GM23338 (cell line): ENCODE measurements at regions not wholly inside any gene's neighbourhood (a gene's known extent, or its start where the extent isn't known, plus 50 kb on each side); places are given as distances from the start of the nearest gene placed in this dataset.

Source experiments
- CREB1 ChIP-seq: fragments of 250-450 bp; sonication (Bioruptor Pico); IDR thresholded peaks from 2 replicates; pipeline ENCODE4 v1.5.0; 2020; ENCODE audit warnings: low read depth, mild to moderate bottlenecking, moderate library complexity
- CTCF ChIP-seq, 2 experiments: fragments of 200-600 bp in 1 of 2; sonication (generic) in 1 of 2; conservative IDR thresholded peaks; 2 replicates each; pipeline versions ENCODE4 v1.5.1 to v1.6.1; 2016 to 2017; ENCODE audit warnings: antibody characterized with exemption in 2 of 2, low read depth in 2 of 2, mild to moderate bottlenecking in 2 of 2, moderate library complexity in 1 of 2
- EZH2 ChIP-seq: fragments of 200-600 bp; sonication (generic); IDR thresholded peaks from one replicate; pipeline ENCODE4 v1.8.0; 2017; ENCODE audit warnings: antibody characterized with exemption, mild to moderate bottlenecking, low read depth; ENCODE audit not compliant: unreplicated experiment
- EZH2phosphoT487 ChIP-seq: fragments of 200-600 bp; sonication (generic); IDR thresholded peaks from one replicate; pipeline ENCODE4 v1.8.1; 2018; ENCODE audit warnings: antibody characterized with exemption; ENCODE audit not compliant: unreplicated experiment
- JUNB ChIP-seq: IDR thresholded peaks from one replicate; pipeline ENCODE4 v1.6.1; 2016; ENCODE audit warnings: antibody characterized with exemption; ENCODE audit not compliant: unreplicated experiment
- POLR2AphosphoS5 ChIP-seq: IDR thresholded peaks from 2 replicates; pipeline ENCODE4 v1.6.1; 2016; ENCODE audit warnings: antibody characterized with exemption, low read depth
- ZNF114 ChIP-seq: fragments of 250-450 bp; sonication (Bioruptor Pico); IDR thresholded peaks from 2 replicates; pipeline ENCODE4 v1.5.0; 2020; ENCODE audit warnings: mild to moderate bottlenecking, moderate library complexity
- ZNF331 ChIP-seq: fragments of 250-450 bp; sonication (Bioruptor Pico); IDR thresholded peaks from 2 replicates; pipeline ENCODE4 v1.5.0; 2020; ENCODE audit warnings: low read depth, mild to moderate bottlenecking, moderate library complexity
- TF ChIP-seq, protein P1 (sequence below): fragments of 250-450 bp; sonication (Bioruptor Pico); IDR thresholded peaks from 2 replicates; pipeline ENCODE4 v1.5.0; 2020; ENCODE audit warnings: mild to moderate bottlenecking, moderate library complexity
- TF ChIP-seq, protein P2 (sequence below): IDR thresholded peaks from one replicate; pipeline ENCODE4 v1.6.1; 2018; ENCODE audit warnings: antibody characterized with exemption; ENCODE audit not compliant: unreplicated experiment

DNA sequence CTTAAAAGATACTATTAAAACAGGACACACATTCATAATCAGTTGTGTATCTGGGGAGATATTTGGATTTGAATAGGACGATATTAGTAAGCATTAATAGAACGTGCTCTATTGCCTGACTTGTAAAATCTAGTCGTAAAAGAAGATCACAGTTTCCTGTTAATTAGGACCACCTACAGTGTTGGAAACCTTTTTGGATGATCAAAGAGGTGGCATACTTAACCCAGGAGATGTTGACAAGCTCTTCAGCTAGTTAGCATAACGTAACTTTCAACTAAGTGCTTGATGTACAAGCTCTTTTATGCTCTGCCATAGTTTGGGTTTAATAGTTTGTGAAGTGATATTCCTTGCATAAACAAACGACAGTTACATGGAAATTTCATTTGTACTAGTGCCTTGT, 293.3 kb upstream of the NR5A2 start (continued):
- TF ChIP-seq, protein P1, sequence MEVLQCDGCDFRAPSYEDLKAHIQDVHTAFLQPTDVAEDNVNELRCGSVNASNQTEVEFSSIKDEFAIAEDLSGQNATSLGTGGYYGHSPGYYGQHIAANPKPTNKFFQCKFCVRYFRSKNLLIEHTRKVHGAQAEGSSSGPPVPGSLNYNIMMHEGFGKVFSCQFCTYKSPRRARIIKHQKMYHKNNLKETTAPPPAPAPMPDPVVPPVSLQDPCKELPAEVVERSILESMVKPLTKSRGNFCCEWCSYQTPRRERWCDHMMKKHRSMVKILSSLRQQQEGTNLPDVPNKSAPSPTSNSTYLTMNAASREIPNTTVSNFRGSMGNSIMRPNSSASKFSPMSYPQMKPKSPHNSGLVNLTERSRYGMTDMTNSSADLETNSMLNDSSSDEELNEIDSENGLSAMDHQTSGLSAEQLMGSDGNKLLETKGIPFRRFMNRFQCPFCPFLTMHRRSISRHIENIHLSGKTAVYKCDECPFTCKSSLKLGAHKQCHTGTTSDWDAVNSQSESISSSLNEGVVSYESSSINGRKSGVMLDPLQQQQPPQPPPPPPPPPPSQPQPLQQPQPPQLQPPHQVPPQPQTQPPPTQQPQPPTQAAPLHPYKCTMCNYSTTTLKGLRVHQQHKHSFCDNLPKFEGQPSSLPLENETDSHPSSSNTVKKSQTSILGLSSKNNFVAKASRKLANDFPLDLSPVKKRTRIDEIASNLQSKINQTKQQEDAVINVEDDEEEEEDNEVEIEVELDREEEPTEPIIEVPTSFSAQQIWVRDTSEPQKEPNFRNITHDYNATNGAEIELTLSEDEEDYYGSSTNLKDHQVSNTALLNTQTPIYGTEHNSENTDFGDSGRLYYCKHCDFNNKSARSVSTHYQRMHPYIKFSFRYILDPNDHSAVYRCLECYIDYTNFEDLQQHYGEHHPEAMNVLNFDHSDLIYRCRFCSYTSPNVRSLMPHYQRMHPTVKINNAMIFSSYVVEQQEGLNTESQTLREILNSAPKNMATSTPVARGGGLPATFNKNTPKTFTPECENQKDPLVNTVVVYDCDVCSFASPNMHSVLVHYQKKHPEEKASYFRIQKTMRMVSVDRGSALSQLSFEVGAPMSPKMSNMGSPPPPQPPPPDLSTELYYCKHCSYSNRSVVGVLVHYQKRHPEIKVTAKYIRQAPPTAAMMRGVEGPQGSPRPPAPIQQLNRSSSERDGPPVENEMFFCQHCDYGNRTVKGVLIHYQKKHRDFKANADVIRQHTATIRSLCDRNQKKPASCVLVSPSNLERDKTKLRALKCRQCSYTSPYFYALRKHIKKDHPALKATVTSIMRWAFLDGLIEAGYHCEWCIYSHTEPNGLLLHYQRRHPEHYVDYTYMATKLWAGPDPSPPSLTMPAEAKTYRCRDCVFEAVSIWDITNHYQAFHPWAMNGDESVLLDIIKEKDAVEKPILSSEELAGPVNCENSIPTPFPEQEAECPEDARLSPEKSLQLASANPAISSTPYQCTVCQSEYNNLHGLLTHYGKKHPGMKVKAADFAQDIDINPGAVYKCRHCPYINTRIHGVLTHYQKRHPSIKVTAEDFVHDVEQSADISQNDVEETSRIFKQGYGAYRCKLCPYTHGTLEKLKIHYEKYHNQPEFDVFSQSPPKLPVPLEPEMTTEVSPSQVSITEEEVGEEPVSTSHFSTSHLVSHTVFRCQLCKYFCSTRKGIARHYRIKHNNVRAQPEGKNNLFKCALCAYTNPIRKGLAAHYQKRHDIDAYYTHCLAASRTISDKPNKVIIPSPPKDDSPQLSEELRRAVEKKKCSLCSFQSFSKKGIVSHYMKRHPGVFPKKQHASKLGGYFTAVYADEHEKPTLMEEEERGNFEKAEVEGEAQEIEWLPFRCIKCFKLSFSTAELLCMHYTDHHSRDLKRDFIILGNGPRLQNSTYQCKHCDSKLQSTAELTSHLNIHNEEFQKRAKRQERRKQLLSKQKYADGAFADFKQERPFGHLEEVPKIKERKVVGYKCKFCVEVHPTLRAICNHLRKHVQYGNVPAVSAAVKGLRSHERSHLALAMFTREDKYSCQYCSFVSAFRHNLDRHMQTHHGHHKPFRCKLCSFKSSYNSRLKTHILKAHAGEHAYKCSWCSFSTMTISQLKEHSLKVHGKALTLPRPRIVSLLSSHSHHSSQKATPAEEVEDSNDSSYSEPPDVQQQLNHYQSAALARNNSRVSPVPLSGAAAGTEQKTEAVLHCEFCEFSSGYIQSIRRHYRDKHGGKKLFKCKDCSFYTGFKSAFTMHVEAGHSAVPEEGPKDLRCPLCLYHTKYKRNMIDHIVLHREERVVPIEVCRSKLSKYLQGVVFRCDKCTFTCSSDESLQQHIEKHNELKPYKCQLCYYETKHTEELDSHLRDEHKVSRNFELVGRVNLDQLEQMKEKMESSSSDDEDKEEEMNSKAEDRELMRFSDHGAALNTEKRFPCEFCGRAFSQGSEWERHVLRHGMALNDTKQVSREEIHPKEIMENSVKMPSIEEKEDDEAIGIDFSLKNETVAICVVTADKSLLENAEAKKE (CRISPR knock-in tag) = no peak
- no peak for TF ChIP-seq CREB1
- no peak for TF ChIP-seq EZH2phosphoT487
- no peak for TF ChIP-seq CTCF (conservative IDR thresholded peaks at IDR 0.05; ENCODE audit: low read depth in 2 of 2)
- no peak for TF ChIP-seq ZNF331 (CRISPR knock-in tag)
- TF ChIP-seq, protein P2, sequence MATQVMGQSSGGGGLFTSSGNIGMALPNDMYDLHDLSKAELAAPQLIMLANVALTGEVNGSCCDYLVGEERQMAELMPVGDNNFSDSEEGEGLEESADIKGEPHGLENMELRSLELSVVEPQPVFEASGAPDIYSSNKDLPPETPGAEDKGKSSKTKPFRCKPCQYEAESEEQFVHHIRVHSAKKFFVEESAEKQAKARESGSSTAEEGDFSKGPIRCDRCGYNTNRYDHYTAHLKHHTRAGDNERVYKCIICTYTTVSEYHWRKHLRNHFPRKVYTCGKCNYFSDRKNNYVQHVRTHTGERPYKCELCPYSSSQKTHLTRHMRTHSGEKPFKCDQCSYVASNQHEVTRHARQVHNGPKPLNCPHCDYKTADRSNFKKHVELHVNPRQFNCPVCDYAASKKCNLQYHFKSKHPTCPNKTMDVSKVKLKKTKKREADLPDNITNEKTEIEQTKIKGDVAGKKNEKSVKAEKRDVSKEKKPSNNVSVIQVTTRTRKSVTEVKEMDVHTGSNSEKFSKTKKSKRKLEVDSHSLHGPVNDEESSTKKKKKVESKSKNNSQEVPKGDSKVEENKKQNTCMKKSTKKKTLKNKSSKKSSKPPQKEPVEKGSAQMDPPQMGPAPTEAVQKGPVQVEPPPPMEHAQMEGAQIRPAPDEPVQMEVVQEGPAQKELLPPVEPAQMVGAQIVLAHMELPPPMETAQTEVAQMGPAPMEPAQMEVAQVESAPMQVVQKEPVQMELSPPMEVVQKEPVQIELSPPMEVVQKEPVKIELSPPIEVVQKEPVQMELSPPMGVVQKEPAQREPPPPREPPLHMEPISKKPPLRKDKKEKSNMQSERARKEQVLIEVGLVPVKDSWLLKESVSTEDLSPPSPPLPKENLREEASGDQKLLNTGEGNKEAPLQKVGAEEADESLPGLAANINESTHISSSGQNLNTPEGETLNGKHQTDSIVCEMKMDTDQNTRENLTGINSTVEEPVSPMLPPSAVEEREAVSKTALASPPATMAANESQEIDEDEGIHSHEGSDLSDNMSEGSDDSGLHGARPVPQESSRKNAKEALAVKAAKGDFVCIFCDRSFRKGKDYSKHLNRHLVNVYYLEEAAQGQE = no peak
- no peak for TF ChIP-seq POLR2AphosphoS5
- no peak for TF ChIP-seq JUNB
- TF ChIP-seq ZNF114 (CRISPR knock-in tag) = no peak
- no peak for TF ChIP-seq EZH2
